ENCODE measurements at regions not wholly inside any gene's neighbourhood (a gene's known extent, or its start where the extent isn't known, plus 50 kb on each side); places are given as distances from the start of the nearest gene placed in this dataset.
"Not testable (repeated sequence)": the region's sequence is repeated elsewhere in the genome, so short reads cannot be mapped to it uniquely, and the experiment has no call there.

- DNase-seq (ENCODE audit: low spot score), result no peak
Measured at GRCh38 chr9:90979639-90980038, 178.0 kb downstream of the SYK start.

- DNase-seq (ENCODE audit: low spot score), result no peak
Measured at GRCh38 chr9:90981726-90982125, 180.1 kb downstream of the SYK start.

GRCh38 chr9:90983394-90983793, 181.8 kb downstream of the SYK start:
- DNase-seq (ENCODE audit: low spot score), result no peak

- no peak for DNase-seq (ENCODE audit: low spot score)
Measured at GRCh38 chr9:90985631-90986030, 184.0 kb downstream of the SYK start.

- DNase-seq (ENCODE audit: low spot score), result no peak
Measured at GRCh38 chr9:90986161-90986560, 184.5 kb downstream of the SYK start.

GRCh38 chr9:90987566-90987965, 185.9 kb downstream of the SYK start:
- DNase-seq (ENCODE audit: low spot score), result no peak

GRCh38 chr9:90988318-90988717, 186.7 kb downstream of the SYK start:
- DNase-seq (ENCODE audit: low spot score), result no peak

- no peak for DNase-seq (ENCODE audit: low spot score)
Measured at GRCh38 chr9:90991953-90992352, 190.3 kb downstream of the SYK start.

- no peak for DNase-seq (ENCODE audit: low spot score)
Measured at GRCh38 chr9:90995516-90995915, 193.9 kb downstream of the SYK start.

GRCh38 chr9:90996154-90997065, 194.8 kb downstream of the SYK start:
- no peak for DNase-seq (ENCODE audit: low spot score)

GRCh38 chr9:90998573-90998972, 197.0 kb downstream of the SYK start:
- no peak for DNase-seq (ENCODE audit: low spot score)

GRCh38 chr9:90999425-91000397, 198.1 kb downstream of the SYK start:
- DNase-seq (ENCODE audit: low spot score), result no peak

GRCh38 chr9:91001146-91001611, 199.6 kb downstream of the SYK start:
- no peak for DNase-seq (ENCODE audit: low spot score)

GRCh38 chr9:91004484-91004883, 202.9 kb downstream of the SYK start:
- DNase-seq (ENCODE audit: low spot score), result no peak

GRCh38 chr9:91004992-91005391, 203.4 kb downstream of the SYK start:
- no peak for DNase-seq (ENCODE audit: low spot score)

GRCh38 chr9:91006046-91006445, 204.4 kb downstream of the SYK start:
- DNase-seq (ENCODE audit: low spot score), result no peak

- DNase-seq (ENCODE audit: low spot score), result no peak
Measured at GRCh38 chr9:91008568-91008967, 206.9 kb downstream of the SYK start.

GRCh38 chr9:91011891-91012290, 210.3 kb downstream of the SYK start:
- no peak for DNase-seq (ENCODE audit: low spot score)

GRCh38 chr9:91012933-91013841, 211.6 kb downstream of the SYK start:
- no peak for DNase-seq (ENCODE audit: low spot score)

- no peak for DNase-seq (ENCODE audit: low spot score)
Measured at GRCh38 chr9:91017245-91017644, 215.6 kb downstream of the SYK start.

- not testable (repeated sequence) for DNase-seq (ENCODE audit: low spot score)
Measured at GRCh38 chr9:91019871-91020270, 218.3 kb downstream of the SYK start.

GRCh38 chr9:91021656-91022055, 220.0 kb downstream of the SYK start:
- DNase-seq (ENCODE audit: low spot score), result not testable (repeated sequence)

All from HuH-7.5 (cell line).